ENCODE measurements at regions not wholly inside any gene's neighbourhood (a gene's known extent, or its start where the extent isn't known, plus 50 kb on each side); places are given as distances from the start of the nearest gene placed in this dataset.
"Not testable (repeated sequence)": the region's sequence is repeated elsewhere in the genome, so short reads cannot be mapped to it uniquely, and the experiment has no call there.

DNA sequence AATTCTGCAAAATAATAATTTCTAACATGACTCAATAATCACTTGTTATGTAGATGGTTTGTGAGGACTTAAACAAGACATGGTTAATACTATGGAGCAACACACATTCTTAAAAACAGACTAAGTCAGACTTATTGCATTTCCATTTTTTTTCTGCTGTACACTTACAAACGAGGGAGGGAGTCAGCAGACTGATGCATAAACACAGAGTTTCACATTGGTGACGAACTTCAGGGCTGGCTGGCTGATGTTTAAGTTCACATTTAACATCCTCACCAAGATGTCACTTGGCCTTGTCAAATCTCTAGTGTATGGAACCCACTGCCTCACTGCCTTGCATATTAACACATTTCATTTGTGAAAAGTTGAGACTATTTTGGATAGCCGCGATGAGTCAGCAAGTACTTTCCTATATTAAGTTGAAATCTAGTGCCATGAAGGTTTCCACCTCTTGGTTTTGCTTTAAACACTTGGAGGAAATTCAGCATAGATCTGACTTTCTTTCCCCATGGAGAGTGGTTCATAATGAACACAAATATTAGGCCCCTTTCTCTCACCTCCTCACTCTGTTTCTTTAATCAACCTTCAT lies 337.5 kb upstream of the RUNX1 start:
- no peak for DNase-seq

DNA sequence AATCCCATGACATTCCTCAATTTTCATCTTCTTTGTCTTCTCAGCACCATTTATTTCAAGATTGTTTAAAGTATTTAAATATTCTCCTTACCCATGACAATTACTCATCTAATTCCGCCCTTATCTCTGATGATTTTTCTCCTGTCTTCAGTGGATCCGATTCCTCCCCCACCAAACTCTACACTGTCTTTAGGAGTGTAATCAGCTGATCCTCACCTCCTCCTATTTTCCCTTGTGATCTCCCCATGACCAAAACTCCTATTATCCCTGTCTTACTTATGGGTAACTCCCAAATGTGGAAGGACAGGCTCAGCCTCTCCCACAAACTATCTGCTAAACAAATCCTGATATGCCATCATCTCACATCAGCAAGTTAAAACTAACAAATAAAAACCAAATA lies 335.3 kb upstream of the RUNX1 start:
- no peak for DNase-seq

DNA sequence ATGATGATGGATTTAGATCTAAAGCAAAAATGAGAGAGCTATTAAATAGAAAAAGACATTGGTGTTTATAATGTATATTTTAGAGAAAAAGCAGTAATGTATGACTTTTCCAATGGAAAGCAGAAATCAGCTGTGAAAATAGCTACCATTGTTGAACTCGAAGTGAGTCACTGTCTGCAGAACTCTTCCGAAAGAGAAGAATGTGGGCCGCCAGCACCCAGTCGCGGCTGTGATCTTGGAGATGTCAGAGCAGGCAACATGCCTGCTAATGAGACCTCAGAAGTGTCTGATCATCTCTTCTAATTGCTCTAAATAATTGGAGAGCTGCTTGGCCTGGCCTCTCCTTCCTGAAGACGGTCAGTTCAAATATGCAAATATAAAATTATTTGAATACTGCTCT lies 333.6 kb upstream of the RUNX1 start:
- no peak for DNase-seq

DNA sequence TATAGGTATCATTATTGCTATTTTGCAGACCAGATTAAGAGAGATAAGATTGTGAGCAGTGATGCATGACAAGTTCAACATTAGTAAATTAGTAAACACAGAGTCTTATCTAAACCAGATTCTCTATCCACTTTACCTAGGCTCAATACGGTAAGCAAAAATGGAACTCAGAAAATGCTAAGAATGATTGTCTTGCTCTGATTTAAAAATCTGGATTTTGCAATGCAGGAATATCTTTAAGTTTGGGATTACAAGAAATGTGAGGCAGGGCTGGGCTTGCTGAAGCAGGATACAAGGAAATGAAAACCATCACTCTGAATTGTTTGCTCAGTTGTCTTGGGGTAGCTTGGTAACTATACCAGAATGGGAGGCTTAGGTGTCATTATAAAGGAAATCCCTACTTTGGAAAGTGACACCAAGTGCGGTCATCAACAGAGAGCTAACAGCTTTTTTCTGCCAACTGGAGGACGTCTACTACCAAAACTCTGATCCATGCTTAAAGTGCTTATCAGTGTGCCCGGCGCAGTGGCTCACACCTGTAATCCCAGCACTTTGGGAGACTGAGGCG lies 332.7 kb upstream of the RUNX1 start:
- no peak for DNase-seq

DNA sequence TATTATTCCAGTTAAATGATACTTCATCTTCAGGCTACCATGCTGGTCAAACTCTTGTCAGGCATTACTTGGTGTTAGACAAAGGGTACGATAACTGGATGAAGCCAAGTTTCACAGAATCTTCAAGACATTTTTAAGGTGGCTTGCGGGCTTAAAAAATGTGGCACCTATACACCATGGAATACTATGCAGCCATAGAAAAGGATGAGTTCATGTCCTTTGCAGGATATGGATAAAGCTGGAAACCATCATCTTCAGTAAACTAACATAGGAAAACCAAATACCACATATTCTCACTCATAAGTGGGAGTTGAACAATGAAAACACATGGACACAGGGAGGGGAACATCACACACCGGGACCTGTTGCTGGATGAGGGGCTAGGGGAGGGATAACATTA lies 331.2 kb upstream of the RUNX1 start:
- DNase-seq = not testable (repeated sequence)

DNA sequence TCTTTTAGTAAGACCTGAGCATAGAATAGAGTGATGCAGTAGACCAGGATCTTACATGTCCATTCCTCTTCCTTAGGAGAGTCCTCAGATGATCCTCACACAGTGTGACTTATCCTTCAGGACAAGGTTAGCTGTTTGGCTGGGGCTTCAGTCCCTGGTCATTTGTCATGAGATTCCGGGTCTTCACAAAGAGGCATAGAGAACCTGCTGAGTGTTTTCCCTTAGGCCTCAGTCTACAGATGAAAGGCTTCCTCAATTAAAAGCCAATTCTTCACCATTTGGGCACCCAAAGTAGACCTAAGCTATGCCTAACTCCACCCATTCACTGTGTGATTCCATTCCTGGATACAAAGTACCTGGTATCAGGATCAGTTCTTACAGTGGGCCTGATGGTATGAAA lies 329.8 kb upstream of the RUNX1 start:
- DNase-seq = no peak

DNA sequence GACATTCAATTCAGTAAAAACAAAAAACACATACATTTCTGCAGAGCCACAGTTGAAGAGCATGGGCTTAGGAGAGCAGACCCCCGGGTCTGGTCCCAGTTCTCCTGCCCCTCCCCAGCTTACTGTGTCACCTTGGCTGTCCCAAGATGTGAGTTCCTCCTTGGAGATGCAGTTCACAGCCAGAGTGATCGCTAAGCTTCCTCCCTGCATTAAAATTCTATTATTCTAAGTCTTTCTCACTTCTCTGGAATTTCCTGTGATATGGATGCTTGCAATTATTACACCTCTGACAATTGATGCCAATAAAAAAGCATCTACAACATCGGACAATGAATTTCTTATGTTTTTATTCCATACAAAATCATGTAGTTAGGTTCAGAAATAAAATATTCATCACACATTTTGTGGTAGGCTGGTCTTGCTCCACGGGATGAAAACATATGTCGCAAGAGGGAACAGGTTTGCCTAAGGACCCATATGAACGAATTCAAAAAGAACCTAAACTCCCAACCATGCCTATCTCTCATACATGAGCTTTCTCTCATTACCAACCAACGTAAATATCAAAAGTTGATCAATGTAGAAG lies 328.5 kb upstream of the RUNX1 start:
- DNase-seq = no peak

DNA sequence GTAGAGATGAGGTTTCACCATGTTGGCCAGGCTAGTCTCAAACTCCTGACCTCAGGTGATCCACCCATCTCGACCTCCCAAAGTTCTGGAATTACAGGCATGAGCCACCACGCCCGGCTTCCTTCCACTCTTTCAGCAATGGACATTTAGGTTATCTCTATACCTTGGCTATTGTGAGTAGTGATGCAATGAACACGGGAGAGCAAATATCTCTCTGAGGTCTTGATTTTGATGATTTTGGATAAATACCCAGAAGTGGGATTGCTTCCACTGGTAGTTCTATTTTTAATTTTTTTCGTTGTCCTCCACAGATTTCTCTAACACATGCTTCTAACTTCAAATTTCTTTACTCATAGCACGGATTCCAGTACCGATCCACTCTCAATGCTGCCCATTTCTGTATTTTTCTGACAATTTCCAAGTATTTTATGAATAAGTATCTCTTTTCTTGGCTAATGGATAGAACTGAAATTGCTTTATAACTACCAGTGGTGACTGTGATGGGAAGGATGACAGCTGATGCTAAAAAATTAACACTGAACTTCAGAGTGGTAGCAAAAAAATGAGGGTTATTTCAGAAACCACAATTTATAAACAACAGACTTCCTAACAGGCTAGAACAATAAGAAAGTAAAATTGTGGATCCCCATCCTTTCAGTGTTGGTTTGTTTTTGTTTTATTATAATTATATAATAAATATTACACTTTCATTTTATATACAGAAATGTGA lies 327.5 kb upstream of the RUNX1 start:
- DNase-seq = no peak

DNA sequence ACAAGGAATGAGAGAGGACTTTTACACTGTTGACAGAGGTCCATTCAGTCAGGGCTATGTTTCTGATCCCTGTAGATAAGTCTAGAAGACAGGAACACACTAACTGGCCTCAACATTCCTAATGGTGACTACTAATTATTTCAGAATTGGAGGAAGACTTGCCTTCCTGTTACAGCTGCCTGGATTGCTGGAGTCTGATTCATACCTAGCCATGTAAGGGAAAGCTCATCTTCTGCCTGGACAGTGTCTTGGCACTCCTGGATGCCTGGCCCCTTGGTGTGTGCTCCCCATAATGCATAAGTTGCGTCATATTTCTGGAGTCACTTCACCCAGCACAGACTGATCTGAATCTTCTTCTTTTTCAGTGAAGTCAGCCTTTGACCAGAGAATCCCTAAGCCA lies 326.0 kb upstream of the RUNX1 start:
- DNase-seq = no peak

DNA sequence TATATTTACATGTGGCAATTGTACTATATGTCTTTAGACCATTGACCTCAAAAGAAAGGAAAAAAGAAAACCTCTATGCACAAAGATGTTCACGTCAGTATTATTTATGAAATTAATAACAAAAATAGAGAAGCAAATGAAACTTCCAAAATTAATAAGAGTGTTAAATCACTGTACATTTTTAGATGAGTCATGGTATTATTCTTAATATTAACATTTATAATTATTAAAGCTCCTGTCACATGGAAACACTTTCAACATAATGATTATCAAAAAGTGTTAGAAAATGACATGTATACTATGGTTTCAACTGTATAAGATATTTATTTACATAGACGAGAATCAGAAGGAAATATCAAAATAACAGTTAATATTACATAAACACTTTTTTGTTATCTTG lies 324.9 kb upstream of the RUNX1 start:
- DNase-seq = no peak

DNA sequence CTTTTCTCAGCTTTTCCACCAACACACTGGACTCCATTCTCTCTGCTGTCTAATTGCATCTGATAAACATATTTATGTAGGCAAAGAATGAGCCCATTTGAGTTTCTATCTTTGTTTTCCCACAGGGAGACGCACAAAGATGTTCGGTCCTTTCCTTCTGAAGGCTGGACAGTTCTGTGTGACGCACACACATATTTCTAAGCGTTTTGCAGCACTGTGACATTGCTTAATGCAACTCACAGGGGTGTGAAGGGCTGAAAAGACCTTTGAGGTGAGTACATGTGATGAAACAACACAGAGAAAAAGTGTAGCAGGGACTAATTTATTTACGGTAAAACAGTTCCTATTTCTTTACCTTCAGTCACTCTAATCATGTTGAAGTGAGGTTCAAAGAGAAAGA lies 323.1 kb upstream of the RUNX1 start:
- no peak for DNase-seq

DNA sequence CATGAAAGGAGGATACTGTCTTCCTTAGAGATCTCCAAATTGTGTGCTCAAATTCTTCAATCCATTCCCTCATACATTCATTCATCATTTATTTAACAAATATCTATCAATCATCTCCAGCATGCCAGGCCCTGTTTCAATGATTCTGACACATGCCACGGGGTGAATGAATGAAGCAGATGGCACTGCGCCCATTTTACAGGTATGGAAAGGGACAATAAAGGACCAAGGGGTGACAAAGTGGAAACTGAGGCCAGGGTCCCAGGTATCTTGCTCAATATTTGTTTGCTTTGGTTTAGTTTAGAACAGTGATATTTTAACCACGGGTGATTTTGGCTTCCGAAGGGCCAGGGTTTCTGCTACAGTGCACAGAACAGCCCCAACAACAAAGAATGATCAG lies 321.6 kb upstream of the RUNX1 start:
- DNase-seq = no peak

DNA sequence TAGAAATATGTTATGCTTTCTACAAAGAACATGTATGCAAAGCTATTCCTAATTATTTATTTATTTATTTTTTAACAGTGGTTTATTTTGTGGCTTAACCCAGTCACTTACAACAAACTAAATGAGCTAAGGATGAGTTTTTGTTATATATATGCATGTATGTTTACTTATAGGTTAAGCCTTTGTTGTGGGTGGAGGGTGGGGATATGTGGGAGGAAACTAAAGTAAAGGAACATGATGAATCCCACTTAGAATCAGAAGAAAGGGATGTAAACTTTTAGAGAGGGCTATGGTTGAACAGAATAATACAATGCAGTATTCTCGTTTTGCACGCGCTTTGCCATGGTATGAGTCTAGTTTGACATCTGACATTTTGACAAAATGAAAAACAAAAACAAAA lies 321.0 kb upstream of the RUNX1 start:
- DNase-seq = no peak

DNA sequence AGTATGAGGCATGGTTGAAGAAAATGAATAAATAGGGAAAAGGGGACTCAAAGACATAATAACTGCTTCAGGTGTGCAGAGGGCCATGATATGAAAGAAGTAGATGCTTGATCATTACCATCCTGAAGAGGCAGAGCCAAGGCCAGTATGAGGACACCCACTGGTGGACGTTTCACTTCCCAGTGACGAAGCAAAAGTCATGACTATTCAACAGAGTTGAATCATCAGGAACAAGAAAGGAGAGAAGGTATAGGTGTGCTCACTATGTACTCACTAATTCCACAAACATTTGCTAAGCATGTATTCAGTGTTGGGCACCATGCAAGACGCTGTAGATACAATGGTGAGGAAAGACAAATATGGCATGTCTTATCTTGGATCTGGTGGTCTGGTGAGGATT lies 319.2 kb upstream of the RUNX1 start:
- DNase-seq = no peak

DNA sequence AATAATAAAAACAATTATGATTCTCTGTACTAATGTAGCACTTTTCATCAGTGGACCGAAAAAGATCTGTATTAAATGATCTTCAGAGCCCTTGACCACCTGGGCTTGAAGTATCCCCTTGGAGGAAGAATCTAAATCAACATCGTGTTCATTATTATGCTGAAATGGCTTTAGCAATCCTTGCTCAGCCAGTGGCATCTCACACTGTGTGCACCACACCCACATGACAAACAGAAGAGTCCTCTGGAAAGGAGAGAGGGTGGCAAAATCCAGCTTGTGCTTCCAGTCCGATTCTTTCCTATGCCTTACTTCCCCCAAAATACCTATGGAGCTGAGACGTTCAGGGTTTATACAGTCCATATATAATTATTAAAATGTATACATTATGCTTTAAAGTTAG lies 318.5 kb upstream of the RUNX1 start:
- no peak for DNase-seq

DNA sequence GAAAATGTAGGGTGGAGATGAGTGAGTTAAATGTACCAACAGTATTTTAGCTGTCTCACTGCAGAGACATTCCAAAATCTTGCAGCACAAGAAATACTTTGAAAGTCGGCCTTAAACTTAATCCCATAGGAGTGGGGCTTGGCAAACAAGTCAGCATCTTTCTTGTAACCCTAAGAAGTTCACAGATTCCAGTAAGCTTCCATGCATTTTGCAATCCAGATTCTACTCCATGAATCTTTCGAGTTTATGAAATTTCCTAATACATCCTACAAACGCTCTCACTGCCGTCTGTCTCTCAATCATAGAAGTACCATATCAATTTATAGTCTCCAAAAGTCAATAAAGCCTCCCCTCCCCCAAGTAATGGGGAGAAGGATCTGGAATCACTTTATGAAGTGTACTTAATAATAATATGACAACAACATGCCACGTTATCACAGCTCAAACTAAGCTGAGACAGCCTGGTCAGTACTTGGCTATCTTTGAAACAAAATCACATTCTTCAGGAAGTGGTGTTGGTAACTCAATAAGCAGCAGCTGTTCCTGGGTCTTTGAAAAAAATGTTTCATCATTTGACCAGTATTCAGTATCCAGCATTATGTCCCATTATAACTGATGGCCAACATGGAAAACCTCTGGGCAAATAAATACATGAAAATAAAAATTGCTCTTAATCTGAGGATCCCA lies 317.4 kb upstream of the RUNX1 start:
- no peak for DNase-seq

DNA sequence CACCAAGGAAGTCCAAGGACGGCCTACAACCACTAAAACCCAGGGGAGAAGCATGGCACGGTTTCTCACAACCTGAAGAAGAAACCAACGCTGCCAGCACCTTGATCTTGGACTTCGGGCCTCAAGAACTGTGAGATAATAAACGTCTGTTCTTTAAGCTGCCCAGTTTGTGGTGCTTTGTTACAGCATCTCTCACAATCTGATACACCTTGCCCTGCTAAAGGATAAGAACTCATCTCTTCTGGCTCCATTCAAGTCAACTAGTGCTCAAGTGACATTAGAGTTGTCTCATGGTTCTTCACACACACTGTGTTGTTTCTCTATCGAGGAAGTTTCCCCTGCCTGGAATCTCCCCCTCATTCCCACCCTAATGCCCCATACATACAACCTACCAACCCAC lies 314.4 kb upstream of the RUNX1 start:
- DNase-seq = no peak

DNA sequence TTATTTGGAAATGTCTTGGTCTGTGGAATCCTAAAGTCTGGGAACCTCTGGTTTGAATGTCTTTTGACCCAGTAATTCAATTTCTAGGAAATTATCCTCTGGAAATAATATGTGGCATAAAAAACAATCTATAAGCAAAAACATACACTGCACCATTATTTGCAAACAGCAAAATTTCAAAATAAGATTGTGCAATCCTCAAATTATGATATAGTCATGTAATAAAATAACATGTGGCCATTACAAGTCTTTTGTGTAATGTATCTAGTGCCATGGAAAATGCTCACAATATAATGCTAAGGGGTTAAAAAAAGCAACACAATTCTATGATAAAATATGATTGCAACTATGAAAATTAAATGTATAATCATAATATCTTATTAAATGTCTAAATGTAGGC lies 312.9 kb upstream of the RUNX1 start:
- DNase-seq = no peak

DNA sequence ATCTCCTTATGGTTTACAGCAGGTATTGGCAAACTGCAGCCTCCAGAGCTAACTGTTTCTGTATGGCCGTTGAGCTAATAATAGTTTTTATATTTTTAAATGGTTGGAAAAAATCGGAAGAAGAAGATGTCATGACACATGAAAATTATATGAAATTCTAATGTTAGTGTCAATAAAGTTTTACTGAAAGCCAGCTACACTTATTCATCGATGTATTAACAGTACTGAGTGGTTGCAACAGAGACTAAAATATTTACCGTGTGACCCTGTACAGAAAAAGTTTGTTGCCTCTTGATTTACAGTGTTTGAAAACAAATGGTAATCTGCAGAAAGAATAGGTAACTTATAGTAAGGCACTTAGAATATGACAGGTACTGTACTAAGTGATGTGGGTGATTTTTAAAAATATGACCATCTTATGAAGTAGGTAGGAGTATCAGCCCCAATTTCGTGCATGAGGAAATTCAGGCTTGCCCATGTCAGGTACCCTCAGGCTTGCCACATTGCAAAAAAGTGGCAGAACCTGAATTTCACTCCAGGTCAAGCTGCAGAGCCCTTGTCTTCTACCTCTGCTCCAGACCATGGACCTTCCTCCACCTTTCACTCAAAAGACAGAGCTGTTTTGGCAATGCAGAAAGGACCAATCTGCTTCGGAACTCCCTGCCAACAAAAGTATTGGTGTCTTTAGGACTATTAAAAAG lies 311.9 kb upstream of the RUNX1 start:
- no peak for DNase-seq

DNA sequence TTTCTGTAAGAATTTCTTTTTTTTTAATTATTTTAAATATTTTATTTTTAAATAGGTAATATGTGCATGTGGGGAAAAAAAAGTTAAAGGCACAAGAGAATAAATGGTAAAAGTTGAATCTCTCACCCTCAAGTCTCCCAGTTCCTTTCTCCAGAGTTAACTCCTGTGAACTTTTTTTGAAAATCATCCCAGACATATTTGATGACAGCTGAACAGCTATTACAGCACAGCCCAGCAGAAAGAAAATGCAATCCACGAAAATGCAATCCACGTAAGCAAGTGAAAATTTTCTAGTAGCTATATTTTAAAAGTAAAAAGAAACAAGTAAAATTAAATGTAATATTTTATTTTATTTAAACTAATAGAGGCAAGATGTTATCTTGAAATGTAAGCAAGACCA lies 310.0 kb upstream of the RUNX1 start:
- no peak for DNase-seq

DNA sequence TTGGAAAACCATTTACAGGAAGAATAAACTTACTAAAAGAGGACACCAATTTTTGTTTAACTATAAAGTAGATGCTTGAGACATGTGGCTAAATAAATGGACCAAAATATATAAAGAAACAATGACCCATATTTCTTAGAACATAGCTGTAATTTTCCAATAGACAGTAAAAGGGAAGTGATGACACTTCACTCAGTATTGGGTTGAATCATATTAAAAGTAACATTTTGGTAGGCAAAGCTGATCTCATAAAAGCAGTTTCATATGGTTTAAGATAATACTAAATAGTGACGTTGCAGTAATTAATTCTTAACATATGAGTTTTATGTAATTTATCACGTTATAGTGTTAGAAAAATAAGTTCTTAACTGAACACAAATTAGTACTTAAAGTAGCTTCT lies 308.9 kb upstream of the RUNX1 start:
- peak; percentile 62 for DNase-seq

DNA sequence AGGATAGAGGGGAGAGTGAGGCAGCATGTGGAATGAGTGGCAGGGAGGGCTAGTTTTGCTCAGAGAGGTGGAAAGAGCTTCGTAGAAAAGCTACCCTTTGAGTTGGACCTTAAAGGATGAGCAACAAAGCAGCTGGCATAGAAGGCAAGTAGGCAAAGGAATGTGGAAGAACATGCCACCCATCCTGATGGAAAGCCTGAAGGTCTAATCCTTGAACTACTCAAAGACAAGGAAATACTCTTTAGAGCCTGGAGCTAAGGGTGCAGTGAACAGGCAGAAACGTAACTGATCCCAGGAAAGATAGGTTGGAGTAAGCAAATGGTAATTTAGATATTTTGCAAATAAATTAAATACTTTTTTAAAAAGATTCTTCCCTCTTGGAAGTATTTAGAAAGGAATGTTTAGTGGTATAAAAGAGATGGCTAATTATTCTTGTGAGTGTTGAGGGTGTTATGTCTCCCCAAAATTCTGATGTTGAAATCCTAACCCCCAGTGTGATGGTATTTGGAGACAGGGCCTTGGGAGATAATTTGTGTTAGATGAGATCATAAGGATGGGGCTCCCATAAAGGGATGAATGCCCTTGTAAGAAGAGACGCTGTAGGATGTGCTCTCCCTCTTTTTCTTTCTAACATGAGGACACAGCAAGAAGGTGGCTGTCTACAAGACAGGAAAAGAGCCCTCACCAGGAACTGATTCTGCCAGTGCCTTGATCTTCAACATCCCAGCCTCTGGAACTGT lies 308.1 kb upstream of the RUNX1 start:
- no peak for DNase-seq

DNA sequence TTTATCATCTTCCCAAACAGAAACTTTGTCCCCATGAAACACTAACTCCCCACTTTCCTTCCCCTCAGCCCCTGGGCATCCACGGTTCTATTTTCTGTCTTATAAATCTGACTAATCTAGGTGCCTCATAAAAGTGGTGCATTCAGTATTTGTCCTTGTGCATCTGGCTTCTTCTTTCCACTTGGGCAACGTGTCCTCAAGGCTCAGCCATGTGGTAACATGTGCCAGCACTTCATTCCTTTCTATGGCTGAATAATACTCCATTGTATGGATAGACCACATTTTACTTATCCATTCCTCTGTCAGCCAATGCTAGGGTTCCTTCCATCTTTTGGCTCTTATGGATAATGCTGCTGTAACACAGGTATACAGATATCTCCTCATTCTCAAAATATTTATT lies 305.0 kb upstream of the RUNX1 start:
- no peak for DNase-seq
